ENCODE measurements at regions not wholly inside any gene's neighbourhood (a gene's known extent, or its start where the extent isn't known, plus 50 kb on each side); places are given as distances from the start of the nearest gene placed in this dataset.
A peak's percentile ranks its signal among the peaks of the same experiment; 100 is the strongest.

DNA sequence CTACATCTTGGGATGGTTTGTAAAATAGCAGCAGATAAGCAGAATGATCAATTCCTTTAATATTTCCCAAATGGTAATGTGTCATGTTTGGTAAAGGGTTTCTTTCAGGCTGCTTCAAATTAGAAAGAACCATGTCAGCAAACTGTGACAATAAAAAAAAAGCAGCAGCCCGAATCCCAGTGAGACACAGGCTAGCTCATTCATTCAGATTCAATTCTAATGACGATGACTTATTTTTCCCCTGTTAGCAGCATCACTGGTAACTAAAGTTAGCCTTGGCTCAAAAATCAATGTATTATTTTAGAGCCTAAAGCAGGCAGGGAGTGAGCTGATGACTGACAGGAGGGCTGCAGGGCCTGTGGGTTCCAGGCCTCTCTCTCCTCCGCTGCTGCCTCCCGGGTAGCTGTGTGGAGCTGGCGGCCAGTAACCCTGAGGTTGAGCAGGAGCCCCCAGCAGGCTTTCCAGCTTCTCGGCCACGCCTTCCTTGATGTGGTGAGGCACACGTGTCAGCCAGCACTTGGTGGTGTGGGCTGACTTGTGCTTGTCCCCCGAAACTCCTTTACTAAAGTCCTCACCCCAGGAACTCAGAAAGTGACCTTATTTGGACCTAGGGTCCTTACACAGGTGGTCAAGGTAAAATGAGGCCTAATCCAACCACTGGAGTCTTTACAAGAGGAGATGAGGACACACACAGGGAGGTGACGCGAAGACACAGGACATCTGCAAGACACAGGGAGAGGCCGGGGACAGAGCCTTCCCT, 120.5 kb upstream of the HS6ST1 start:
- Histone ChIP-seq H3K79me2 (ENCODE audit: control insufficient read depth, insufficient read depth, low read length) (no peaks in the 10 kb centered on the region), H3K36me3 (ENCODE audit: control insufficient read depth, insufficient read depth, low read length) (no peaks in the 10 kb centered on the region), H4K20me1 (replicated peaks; ENCODE audit: control insufficient read depth, insufficient read depth, low read length) (no peaks in the 10 kb centered on the region), H3K9me3 (replicated peaks; ENCODE audit: control insufficient read depth, insufficient read depth, low read depth, low read length) (no peaks in the 10 kb centered on the region), H3K4me3 (no peak overlapping the region), H3K27me3 (ENCODE audit: control insufficient read depth in 2 of 2, insufficient read depth in 2 of 2, low read length in 2 of 2) (peaks cover 0 to 48% of the 10 kb centered on the region in 2 experiments; a peak in 2 of 5 replicates), H3K9me1 (ENCODE audit: control insufficient read depth, insufficient read depth, low read length) (peaks cover 4% of the 10 kb centered on the region), H3K27ac (ENCODE audit: extremely low read depth, low read depth, low read length) (no peak overlapping the region), H3K4me1 (replicated peaks in 1 of 2; ENCODE audit: control insufficient read depth in 2 of 2, insufficient read depth in 2 of 2, low read length in 2 of 2) (peaks cover 13 to 27% of the 10 kb centered on the region in 2 experiments), H3K4me2 (ENCODE audit: insufficient read depth, low read length) (no peak overlapping the region), H3K9ac (ENCODE audit: insufficient read depth in 1 of 2, low read depth in 2 of 2, low read length in 2 of 2) (no peak overlapping the region; a peak in 1 of 4 replicates), H2AFZ (ENCODE audit: low read depth, low read length) (no peak overlapping the region; the same call in 1 of the 2 replicates)
- TF ChIP-seq SRSF1 (IDR thresholded peaks at IDR 0.05; ENCODE audit: low read depth, low read length) = no peak
- TF ChIP-seq, protein P1, sequence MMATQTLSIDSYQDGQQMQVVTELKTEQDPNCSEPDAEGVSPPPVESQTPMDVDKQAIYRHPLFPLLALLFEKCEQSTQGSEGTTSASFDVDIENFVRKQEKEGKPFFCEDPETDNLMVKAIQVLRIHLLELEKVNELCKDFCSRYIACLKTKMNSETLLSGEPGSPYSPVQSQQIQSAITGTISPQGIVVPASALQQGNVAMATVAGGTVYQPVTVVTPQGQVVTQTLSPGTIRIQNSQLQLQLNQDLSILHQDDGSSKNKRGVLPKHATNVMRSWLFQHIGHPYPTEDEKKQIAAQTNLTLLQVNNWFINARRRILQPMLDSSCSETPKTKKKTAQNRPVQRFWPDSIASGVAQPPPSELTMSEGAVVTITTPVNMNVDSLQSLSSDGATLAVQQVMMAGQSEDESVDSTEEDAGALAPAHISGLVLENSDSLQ (IDR thresholded peaks at IDR 0.05) = 0 out of 2 replicates have a peak, but pooled peaks have one; percentile 17
- TF ChIP-seq, protein P2, sequence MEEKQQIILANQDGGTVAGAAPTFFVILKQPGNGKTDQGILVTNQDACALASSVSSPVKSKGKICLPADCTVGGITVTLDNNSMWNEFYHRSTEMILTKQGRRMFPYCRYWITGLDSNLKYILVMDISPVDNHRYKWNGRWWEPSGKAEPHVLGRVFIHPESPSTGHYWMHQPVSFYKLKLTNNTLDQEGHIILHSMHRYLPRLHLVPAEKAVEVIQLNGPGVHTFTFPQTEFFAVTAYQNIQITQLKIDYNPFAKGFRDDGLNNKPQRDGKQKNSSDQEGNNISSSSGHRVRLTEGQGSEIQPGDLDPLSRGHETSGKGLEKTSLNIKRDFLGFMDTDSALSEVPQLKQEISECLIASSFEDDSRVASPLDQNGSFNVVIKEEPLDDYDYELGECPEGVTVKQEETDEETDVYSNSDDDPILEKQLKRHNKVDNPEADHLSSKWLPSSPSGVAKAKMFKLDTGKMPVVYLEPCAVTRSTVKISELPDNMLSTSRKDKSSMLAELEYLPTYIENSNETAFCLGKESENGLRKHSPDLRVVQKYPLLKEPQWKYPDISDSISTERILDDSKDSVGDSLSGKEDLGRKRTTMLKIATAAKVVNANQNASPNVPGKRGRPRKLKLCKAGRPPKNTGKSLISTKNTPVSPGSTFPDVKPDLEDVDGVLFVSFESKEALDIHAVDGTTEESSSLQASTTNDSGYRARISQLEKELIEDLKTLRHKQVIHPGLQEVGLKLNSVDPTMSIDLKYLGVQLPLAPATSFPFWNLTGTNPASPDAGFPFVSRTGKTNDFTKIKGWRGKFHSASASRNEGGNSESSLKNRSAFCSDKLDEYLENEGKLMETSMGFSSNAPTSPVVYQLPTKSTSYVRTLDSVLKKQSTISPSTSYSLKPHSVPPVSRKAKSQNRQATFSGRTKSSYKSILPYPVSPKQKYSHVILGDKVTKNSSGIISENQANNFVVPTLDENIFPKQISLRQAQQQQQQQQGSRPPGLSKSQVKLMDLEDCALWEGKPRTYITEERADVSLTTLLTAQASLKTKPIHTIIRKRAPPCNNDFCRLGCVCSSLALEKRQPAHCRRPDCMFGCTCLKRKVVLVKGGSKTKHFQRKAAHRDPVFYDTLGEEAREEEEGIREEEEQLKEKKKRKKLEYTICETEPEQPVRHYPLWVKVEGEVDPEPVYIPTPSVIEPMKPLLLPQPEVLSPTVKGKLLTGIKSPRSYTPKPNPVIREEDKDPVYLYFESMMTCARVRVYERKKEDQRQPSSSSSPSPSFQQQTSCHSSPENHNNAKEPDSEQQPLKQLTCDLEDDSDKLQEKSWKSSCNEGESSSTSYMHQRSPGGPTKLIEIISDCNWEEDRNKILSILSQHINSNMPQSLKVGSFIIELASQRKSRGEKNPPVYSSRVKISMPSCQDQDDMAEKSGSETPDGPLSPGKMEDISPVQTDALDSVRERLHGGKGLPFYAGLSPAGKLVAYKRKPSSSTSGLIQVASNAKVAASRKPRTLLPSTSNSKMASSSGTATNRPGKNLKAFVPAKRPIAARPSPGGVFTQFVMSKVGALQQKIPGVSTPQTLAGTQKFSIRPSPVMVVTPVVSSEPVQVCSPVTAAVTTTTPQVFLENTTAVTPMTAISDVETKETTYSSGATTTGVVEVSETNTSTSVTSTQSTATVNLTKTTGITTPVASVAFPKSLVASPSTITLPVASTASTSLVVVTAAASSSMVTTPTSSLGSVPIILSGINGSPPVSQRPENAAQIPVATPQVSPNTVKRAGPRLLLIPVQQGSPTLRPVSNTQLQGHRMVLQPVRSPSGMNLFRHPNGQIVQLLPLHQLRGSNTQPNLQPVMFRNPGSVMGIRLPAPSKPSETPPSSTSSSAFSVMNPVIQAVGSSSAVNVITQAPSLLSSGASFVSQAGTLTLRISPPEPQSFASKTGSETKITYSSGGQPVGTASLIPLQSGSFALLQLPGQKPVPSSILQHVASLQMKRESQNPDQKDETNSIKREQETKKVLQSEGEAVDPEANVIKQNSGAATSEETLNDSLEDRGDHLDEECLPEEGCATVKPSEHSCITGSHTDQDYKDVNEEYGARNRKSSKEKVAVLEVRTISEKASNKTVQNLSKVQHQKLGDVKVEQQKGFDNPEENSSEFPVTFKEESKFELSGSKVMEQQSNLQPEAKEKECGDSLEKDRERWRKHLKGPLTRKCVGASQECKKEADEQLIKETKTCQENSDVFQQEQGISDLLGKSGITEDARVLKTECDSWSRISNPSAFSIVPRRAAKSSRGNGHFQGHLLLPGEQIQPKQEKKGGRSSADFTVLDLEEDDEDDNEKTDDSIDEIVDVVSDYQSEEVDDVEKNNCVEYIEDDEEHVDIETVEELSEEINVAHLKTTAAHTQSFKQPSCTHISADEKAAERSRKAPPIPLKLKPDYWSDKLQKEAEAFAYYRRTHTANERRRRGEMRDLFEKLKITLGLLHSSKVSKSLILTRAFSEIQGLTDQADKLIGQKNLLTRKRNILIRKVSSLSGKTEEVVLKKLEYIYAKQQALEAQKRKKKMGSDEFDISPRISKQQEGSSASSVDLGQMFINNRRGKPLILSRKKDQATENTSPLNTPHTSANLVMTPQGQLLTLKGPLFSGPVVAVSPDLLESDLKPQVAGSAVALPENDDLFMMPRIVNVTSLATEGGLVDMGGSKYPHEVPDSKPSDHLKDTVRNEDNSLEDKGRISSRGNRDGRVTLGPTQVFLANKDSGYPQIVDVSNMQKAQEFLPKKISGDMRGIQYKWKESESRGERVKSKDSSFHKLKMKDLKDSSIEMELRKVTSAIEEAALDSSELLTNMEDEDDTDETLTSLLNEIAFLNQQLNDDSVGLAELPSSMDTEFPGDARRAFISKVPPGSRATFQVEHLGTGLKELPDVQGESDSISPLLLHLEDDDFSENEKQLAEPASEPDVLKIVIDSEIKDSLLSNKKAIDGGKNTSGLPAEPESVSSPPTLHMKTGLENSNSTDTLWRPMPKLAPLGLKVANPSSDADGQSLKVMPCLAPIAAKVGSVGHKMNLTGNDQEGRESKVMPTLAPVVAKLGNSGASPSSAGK (IDR thresholded peaks at IDR 0.05) = peak; percentile 20; the same call in 1 of the 2 replicates
- intact Hi-C loops (cut with micrococcal nuclease) (no loop called here), in situ Hi-C loops (cut with MboI) (no loop called here)
- no TSS peak for BruUV-seq (replicated peaks)
- CTCF ChIA-PET (ENCODE audit: low intra/inter-chr PET ratio) = no interaction called here
- DNase-seq (ENCODE audit: extremely low read depth in 1 of 4, low spot score in 3 of 4) = no peak
- FAIRE-seq = no peak
- POLR2A ChIA-PET = interaction anchor here (0.6 to 1.1 kb wide), 3 partner anchors 9 to 21 kb away, joined by 3 read pairs; no protein-coding TSS in a partner anchor
- no peak for ATAC-seq
- 24% methylated on average over 12 of the region's 12 CpGs for WGBS (ENCODE audit: insufficient coverage, low coverage, missing lambda C conversion rate)
